ENCODE measurements at regions not wholly inside any gene's neighbourhood (a gene's known extent, or its start where the extent isn't known, plus 50 kb on each side); places are given as distances from the start of the nearest gene placed in this dataset.

DNA sequence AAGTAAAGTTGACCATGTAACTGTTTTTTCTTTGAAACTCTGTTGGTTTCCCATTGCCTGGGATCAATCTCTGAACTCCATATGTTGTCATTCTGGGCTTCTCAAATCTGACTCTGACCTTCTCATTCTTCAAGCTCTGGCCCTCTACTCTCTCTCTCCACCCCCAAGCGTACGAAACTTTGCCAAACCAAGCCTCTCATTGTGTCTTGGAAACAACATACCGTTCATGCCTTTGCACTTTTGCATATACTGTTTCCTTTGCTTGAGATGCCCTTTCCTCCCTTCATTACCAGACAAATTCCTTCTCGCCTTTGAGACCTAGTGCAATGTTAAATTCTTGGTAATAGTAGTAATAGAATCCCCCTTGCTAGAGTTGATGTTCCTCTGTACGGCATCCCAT, 113.7 kb downstream of the OLFM4 start:
- Mint-ChIP-seq H3K9me3 (ENCODE audit: low read depth) (no peaks in the 10 kb centered on the region), H3K4me3 (ENCODE audit: low read depth) (no peak overlapping the region), H3K4me1 (ENCODE audit: low read depth) (no peaks in the 10 kb centered on the region), H3K27me3 (no peaks in the 10 kb centered on the region), H3K36me3 (ENCODE audit: insufficient read depth) (no peaks in the 10 kb centered on the region), H3K27ac (no peak overlapping the region)
- no peak for DNase-seq (ENCODE audit: low spot score, unreplicated experiment)
- TF ChIP-seq, protein P1, sequence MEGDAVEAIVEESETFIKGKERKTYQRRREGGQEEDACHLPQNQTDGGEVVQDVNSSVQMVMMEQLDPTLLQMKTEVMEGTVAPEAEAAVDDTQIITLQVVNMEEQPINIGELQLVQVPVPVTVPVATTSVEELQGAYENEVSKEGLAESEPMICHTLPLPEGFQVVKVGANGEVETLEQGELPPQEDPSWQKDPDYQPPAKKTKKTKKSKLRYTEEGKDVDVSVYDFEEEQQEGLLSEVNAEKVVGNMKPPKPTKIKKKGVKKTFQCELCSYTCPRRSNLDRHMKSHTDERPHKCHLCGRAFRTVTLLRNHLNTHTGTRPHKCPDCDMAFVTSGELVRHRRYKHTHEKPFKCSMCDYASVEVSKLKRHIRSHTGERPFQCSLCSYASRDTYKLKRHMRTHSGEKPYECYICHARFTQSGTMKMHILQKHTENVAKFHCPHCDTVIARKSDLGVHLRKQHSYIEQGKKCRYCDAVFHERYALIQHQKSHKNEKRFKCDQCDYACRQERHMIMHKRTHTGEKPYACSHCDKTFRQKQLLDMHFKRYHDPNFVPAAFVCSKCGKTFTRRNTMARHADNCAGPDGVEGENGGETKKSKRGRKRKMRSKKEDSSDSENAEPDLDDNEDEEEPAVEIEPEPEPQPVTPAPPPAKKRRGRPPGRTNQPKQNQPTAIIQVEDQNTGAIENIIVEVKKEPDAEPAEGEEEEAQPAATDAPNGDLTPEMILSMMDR (IDR thresholded peaks at IDR 0.05; ENCODE audit: unreplicated experiment) = no peak

DNA sequence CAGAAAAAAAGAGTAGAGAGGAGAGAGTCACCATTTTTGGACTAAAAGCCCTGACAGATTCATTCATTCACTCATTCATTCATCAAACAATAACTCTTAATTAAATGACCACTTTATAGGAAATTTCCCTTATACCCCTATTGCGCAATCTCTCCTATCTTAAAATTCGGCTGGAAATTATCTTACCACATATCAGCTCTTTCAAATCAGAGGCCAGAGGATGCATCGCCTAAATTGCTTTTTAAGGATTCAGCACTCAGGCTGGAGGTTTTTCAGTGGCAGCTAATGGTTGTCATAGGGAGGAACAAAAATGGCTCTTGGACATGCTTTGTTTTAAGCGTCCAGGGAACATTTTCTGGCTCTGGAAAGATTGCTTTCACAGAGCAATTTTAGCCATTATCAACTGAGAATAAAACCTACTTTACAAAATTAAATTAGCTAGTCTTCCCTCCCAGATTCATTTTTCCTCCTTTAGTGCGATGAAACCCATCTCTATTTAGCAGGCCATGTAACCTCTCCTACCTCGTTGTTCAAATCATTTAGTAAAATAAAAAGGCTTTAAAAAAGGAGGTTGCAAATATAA, 115.2 kb downstream of the OLFM4 start:
- Mint-ChIP-seq H3K4me3 (ENCODE audit: low read depth) (no peak overlapping the region), H3K27ac (no peak overlapping the region), H3K4me1 (ENCODE audit: low read depth) (no peaks in the 10 kb centered on the region), H3K9me3 (ENCODE audit: low read depth) (no peaks in the 10 kb centered on the region), H3K36me3 (ENCODE audit: insufficient read depth) (no peaks in the 10 kb centered on the region), H3K27me3 (peaks cover 4% of the 10 kb centered on the region)
- TF ChIP-seq, protein P1 (IDR thresholded peaks at IDR 0.05; ENCODE audit: unreplicated experiment) = no peak
- no peak for DNase-seq (ENCODE audit: low spot score, unreplicated experiment)

DNA sequence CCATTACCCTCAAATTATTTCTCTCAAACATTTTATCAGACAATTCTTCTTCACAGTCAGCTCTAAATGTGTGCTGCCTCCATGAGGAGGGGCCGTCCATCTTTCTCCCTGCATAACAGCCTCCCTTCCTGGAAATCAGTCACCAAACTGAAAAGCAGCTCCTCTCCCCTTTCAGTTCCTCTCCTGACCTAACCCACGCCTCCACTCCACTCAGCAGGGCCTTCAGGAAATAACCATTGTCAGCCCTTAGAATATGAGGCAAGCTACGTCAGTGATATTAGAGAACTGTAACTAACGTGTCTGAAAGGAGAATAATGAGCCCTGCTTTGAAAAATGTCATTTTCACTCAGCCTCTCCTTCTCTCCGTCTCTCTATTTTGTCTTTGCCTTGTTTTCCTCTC, 116.2 kb downstream of the OLFM4 start:
- peaks cover 4% of the 10 kb centered on the region for H3K27me3 Mint-ChIP-seq
- TF ChIP-seq, protein P1 (IDR thresholded peaks at IDR 0.05; ENCODE audit: unreplicated experiment) = no peak
- no peak for DNase-seq (ENCODE audit: low spot score, unreplicated experiment)
- no peaks in the 10 kb centered on the region for H3K4me1 Mint-ChIP-seq (ENCODE audit: low read depth)
- no peak overlapping the region for H3K4me3 Mint-ChIP-seq (ENCODE audit: low read depth)
- H3K27ac Mint-ChIP-seq = no peak overlapping the region
- no peaks in the 10 kb centered on the region for H3K9me3 Mint-ChIP-seq (ENCODE audit: low read depth)
- no peaks in the 10 kb centered on the region for H3K36me3 Mint-ChIP-seq (ENCODE audit: insufficient read depth)

DNA sequence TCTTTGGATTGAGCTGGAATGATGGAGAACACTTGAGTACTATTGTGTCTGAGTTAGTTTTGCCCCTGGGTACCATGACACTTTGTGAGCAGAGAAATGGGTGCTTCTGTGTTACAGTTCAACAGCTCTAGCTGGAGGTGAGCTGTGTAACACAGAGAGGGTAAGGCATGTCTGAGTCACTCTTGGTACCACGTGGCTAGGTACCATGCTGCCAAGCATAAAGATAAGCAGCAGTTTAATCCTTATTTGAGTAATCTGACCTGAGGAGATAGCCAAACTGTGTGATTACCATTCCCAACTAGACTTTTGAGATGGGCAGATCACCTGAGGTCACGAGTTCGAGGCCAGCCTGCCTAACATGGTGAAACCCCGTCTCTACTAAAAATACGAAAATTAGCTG, 122.0 kb downstream of the OLFM4 start:
- no peaks in the 10 kb centered on the region for H3K4me1 Mint-ChIP-seq (ENCODE audit: low read depth)
- peaks cover 15% of the 10 kb centered on the region for H3K27me3 Mint-ChIP-seq
- TF ChIP-seq, protein P1 (IDR thresholded peaks at IDR 0.05; ENCODE audit: unreplicated experiment) = no peak

DNA sequence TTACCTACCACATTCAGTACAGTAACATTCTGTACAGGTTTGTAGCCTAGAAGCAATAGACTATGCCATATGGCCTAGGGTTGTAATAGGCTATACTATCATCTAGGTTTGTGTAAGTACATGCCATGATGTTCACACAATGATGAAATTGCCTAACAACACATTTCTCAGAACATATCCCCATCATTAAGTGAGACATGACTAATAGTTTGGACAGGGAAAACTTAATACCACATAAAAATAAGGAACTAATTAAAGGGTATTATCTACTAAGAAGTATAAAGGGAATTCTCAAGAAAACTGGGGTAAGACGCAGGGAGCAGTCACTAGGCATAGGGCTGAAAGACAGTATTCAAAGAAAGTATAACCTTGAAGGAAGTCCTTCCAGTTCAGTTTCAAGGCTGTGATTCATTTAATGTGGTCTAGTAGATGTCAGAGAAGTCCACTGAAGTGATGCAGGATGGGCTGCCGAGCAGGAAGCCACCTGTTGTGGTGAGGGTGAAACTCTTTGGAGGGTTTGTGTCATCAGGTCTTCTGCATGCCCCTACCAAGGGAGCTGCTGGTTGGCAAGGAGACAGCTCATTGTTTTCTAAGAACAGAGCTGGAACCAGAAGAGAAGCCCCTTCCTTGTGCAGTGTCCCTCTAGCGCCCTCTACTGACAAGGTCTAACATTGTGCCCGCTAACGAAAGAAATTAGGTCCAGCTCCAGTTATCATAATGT, 122.9 kb downstream of the OLFM4 start:
- peaks cover 15% of the 10 kb centered on the region for H3K27me3 Mint-ChIP-seq
- no peak overlapping the region for H3K27ac Mint-ChIP-seq
- TF ChIP-seq, protein P1 (IDR thresholded peaks at IDR 0.05; ENCODE audit: unreplicated experiment) = peak; percentile 92
- no peaks in the 10 kb centered on the region for H3K9me3 Mint-ChIP-seq (ENCODE audit: low read depth)
- no peak overlapping the region for H3K4me3 Mint-ChIP-seq (ENCODE audit: low read depth)
- no peaks in the 10 kb centered on the region for H3K36me3 Mint-ChIP-seq (ENCODE audit: insufficient read depth)
- H3K4me1 Mint-ChIP-seq (ENCODE audit: low read depth) = no peaks in the 10 kb centered on the region
- peak; percentile 30 for DNase-seq (ENCODE audit: low spot score, unreplicated experiment)

More for the DNA sequence above, 122.0 kb downstream of the OLFM4 start:
- Mint-ChIP-seq H3K36me3 (ENCODE audit: insufficient read depth) (no peaks in the 10 kb centered on the region), H3K9me3 (ENCODE audit: low read depth) (no peaks in the 10 kb centered on the region), H3K27ac (no peak overlapping the region), H3K4me3 (ENCODE audit: low read depth) (no peak overlapping the region)
- no peak for DNase-seq (ENCODE audit: low spot score, unreplicated experiment)
